H1 (cell line): ENCODE measurements at regions not wholly inside any gene's neighbourhood (a gene's known extent, or its start where the extent isn't known, plus 50 kb on each side); places are given as distances from the start of the nearest gene placed in this dataset.

Experiments used
- ATF3 ChIP-seq: IDR thresholded peaks from 2 replicates; pipeline ENCODE4 v1.6.1; 2011; ENCODE audit warnings: low read depth, mild to moderate bottlenecking, low read length; ENCODE audit not compliant: insufficient read depth
- BCL11A ChIP-seq, 2 experiments: IDR thresholded peaks; one replicate each; pipeline ENCODE4 v1.6.1; 2011; ENCODE audit warnings: low read depth in 2 of 2, low read length in 2 of 2, mild to moderate bottlenecking in 2 of 2
- CBX8 ChIP-seq: fragments of 300-800, 300-1000 bp; sonication (generic); IDR thresholded peaks from 2 replicates; pipeline ENCODE4 v1.7.1; 2016; ENCODE audit warnings: low read depth, low read length, borderline replicate concordance
- EGR1 ChIP-seq: IDR thresholded peaks from 2 replicates; pipeline ENCODE4 v1.6.1; 2011; ENCODE audit warnings: low read depth, low read length, borderline replicate concordance
- FOSL1 ChIP-seq: IDR thresholded peaks from 2 replicates; pipeline ENCODE4 v1.6.1; 2011; ENCODE audit warnings: mild to moderate bottlenecking, low read depth, low read length, moderate library complexity; ENCODE audit not compliant: insufficient read depth
- GTF2F1 ChIP-seq: IDR thresholded peaks from 2 replicates; pipeline ENCODE4 v1.6.1; 2012; ENCODE audit warnings: low read depth, low read length, improper control_type of control experiment, borderline replicate concordance
- HDAC2 ChIP-seq, 2 experiments: fragments of 300-600 bp in 1 of 2; sonication (generic) in 1 of 2; IDR thresholded peaks; 2 replicates each; pipeline ENCODE4 v1.6.1; 2011 to 2012; ENCODE audit warnings: low read depth in 2 of 2, low read length in 2 of 2, mild to moderate bottlenecking in 2 of 2, moderate library complexity in 2 of 2, borderline replicate concordance in 1 of 2, inconsistent platforms in 1 of 2
- JUN ChIP-seq: IDR thresholded peaks from 2 replicates; pipeline ENCODE4 v1.6.1; 2011; ENCODE audit warnings: low read depth, mild to moderate bottlenecking, improper control_type of control experiment, low read length
- JUND ChIP-seq: IDR thresholded peaks from 2 replicates; pipeline ENCODE4 v1.6.1; 2011; ENCODE audit warnings: mild to moderate bottlenecking, improper control_type of control experiment, low read length
- KDM1A ChIP-seq: fragments of 200-600, 300-600 bp; sonication (generic); IDR thresholded peaks from 2 replicates; pipeline ENCODE4 v1.7.1; 2016; ENCODE audit warnings: mild to moderate bottlenecking, low read length, borderline replicate concordance
- NANOG ChIP-seq: IDR thresholded peaks from 2 replicates; pipeline ENCODE4 v1.6.1; 2011; ENCODE audit warnings: low read length, low read depth, mild to moderate bottlenecking, inconsistent platforms; ENCODE audit not compliant: insufficient read depth, poor library complexity, severe bottlenecking
- POU5F1 ChIP-seq: IDR thresholded peaks from 2 replicates; pipeline ENCODE4 v1.6.1; 2011; ENCODE audit warnings: low read depth, mild to moderate bottlenecking, low read length, moderate library complexity
- RAD21 ChIP-seq, 2 experiments: IDR thresholded peaks in 1 of 2; conservative IDR thresholded peaks in 1 of 2; 2 replicates each; pipeline ENCODE4 v1.6.1; 2011; ENCODE audit warnings: low read depth in 2 of 2, low read length in 2 of 2, improper control_type of control experiment in 1 of 2, inconsistent platforms in 1 of 2, mild to moderate bottlenecking in 1 of 2, moderate library complexity in 1 of 2
- RBBP5 ChIP-seq: IDR thresholded peaks from 2 replicates; pipeline ENCODE4 v1.7.1; 2012; ENCODE audit warnings: low read depth, mild to moderate bottlenecking, inconsistent platforms, low read length, moderate library complexity, borderline replicate concordance
- RNF2 ChIP-seq: fragments of 200-900, 300-1000 bp; sonication (generic); IDR thresholded peaks from 2 replicates; pipeline ENCODE4 v1.7.1; 2016; ENCODE audit warnings: borderline replicate concordance, low read depth, mild to moderate bottlenecking, antibody characterized with exemption, low read length; ENCODE audit not compliant: poor library complexity, severe bottlenecking; ENCODE audit errors: missing control alignments
- RXRA ChIP-seq: IDR thresholded peaks from 2 replicates; pipeline ENCODE4 v1.6.1; 2011; ENCODE audit warnings: low read depth, mild to moderate bottlenecking, low read length, moderate library complexity; ENCODE audit not compliant: insufficient read depth
- SP1 ChIP-seq: IDR thresholded peaks from 2 replicates; pipeline ENCODE4 v1.6.1; 2011; ENCODE audit warnings: low read depth, low read length
- SRF ChIP-seq: IDR thresholded peaks from 2 replicates; pipeline ENCODE4 v1.6.1; 2011; ENCODE audit warnings: mild to moderate bottlenecking, low read depth, low read length, moderate library complexity
- TAF7 ChIP-seq: optimal IDR thresholded peaks from 2 replicates; pipeline ENCODE3; 2011; ENCODE audit warnings: low read depth, mild to moderate bottlenecking, inconsistent platforms, low read length, moderate library complexity, borderline replicate concordance
- ZNF274 ChIP-seq: IDR thresholded peaks from 2 replicates; pipeline ENCODE4 v1.7.0; 2012; ENCODE audit warnings: low read length, borderline replicate concordance; ENCODE audit errors: extremely low read depth

GRCh38 chr12:76158518-76159321 lies 74.2 kb upstream of the NAP1L1 start (continued):
- TF ChIP-seq RBBP5 (no peak), TAF7 (no peak), HDAC2 (IDR thresholded peaks at IDR 0.05; ENCODE audit: borderline replicate concordance in 1 of 2, low read depth in 2 of 2, low read length in 2 of 2) (0 out of 4 replicates have a peak, but pooled peaks of 1 of the 2 experiments have one; percentile 23), SP1 (0 out of 2 replicates have a peak, but pooled peaks have one; percentile 8), KDM1A (no peak), ZNF274 (no peak), RAD21 (IDR thresholded peaks at IDR 0.05 in 1 of 2, conservative IDR thresholded peaks at IDR 0.05 in 1 of 2; ENCODE audit: low read depth in 2 of 2, low read length in 2 of 2) (peak; percentile 72 to 83), GTF2F1 (no peak), EGR1 (no peak), RNF2 (no peak), FOSL1 (no peak), NANOG (no peak), SRF (no peak), POU5F1 (no peak), RXRA (no peak), JUND (peak; percentile 68), BCL11A (IDR thresholded peaks at IDR 0.05; ENCODE audit: low read depth in 2 of 2, low read length in 2 of 2) (no peak), JUN (no peak), CBX8 (no peak), ATF3 (no peak)
